NCI-H446 treated with DMSO at 0.1 percent for 48 hours (cell line): ENCODE measurements at regions not wholly inside any gene's neighbourhood (a gene's known extent, or its start where the extent isn't known, plus 50 kb on each side); places are given as distances from the start of the nearest gene placed in this dataset.
"Not testable (repeated sequence)": the region's sequence is repeated elsewhere in the genome, so short reads cannot be mapped to it uniquely, and the experiment has no call there.

ENCODE experiments used
- DNase-seq: peaks from one replicate; lab custom pipeline; 2025; lab: John Stamatoyannopoulos, UW

DNA sequence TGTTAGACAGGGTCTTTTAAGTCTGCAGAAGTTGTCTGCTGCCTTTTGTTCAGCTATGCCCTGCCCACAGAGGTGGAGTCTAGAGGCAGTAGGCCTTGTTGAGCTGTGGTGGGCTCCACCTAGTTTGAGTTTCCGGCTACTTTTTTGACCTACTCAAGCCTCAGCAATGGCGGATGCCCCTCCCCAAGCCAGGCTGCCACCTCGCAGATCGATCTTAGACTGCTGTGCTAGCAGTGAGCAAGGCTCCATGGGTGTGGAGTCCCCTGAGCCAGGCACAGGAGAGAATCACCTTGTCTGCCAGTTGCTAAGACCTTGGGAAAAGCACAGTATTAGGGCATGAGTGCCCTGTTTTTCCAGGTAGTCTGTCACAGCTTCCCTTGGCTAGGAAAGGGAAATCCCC lies 664.6 kb upstream of the DPPA4 start:
- not testable (repeated sequence) for DNase-seq

- DNase-seq, result no peak
Measured at GRCh38 chr3:110006913-110007312, 669.6 kb upstream of the DPPA4 start.

DNA sequence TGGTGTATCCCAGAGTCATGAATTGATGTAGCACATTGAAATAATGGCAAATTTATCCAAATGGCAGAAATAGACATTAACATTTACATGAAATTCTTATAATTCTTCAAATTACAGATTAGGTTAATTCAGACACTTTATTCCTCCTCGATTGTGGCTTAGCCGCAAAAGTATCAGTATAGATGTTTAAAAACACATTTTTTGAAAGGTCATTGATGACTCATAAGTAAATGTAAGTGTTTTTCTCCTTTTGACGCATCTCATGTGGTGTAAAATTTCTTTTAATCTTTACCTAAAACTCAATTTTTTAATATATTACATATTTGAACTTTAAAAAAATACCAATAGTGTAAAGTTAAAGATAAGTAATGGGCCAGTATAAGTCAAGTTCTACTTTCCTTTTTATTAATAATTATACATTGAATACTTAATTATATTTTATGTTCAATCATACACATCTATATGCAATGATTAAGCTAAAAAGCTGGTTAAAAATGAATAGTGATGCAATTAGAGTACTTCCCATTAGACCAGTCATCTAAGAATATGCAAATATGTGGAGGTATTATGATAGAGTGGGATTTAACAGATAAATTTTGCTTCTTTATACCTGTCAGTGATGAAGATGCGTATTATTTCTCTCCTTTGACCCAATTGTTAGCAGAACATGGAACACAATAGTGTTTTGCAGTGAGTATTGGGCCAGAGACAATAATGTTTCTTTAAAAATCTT lies 678.1 kb upstream of the DPPA4 start:
- DNase-seq, result no peak

DNA sequence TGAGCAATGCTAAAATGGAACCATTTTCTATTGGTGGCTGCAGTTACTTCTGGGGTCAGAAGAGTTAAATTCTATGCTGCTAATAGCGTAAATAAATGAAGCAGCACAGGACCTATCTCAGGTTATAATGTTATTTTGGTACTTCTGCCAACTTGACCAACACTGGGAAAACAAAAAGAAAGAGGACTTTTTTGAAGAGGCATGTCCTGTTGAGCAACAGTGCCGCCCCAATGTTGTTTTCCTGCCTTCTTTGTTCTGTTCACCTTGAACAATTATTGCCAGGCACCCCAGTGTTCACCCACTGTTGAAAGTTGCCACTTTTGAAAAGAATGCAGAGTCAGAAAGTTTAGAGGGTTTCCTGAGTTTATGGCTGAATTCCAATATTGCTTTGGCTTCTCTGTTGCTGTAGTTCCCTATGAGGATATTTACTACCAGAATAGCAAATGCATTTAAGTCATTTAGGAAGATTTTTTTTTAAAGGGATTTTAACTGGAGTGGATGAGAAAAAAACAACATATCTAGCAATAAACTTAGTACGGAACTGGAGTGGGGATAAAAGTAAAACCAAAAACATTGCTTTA lies 679.0 kb upstream of the DPPA4 start:
- DNase-seq, result no peak

- no peak for DNase-seq
Measured at GRCh38 chr3:110017304-110017703, 680.0 kb upstream of the DPPA4 start.

DNA sequence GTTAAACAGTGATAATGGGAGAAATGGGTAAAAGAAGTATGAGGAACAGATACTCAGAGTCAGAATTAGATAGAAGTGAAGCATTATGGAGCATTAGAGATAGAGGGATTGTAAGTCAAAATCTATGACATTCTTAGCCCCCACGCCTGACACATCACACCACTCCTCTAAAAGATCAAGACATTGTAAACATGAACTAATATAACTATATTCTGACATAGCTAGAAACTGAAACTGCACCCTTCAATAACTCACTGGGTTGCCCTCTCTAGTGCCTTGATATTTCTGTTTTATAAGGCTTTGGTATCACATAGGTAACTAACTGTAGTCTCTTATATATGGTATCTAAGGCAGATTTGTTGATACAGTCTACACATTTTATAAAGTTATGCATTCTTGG lies 684.3 kb upstream of the DPPA4 start:
- no peak for DNase-seq

GRCh38 chr3:110023022-110023421 lies 685.7 kb upstream of the DPPA4 start:
- not testable (repeated sequence) for DNase-seq

GRCh38 chr3:110026421-110026820 lies 689.1 kb upstream of the DPPA4 start:
- no peak for DNase-seq

GRCh38 chr3:110027446-110028080 lies 690.2 kb upstream of the DPPA4 start:
- DNase-seq, result no peak

GRCh38 chr3:110031975-110032374 lies 694.6 kb upstream of the DPPA4 start:
- no peak for DNase-seq

DNA sequence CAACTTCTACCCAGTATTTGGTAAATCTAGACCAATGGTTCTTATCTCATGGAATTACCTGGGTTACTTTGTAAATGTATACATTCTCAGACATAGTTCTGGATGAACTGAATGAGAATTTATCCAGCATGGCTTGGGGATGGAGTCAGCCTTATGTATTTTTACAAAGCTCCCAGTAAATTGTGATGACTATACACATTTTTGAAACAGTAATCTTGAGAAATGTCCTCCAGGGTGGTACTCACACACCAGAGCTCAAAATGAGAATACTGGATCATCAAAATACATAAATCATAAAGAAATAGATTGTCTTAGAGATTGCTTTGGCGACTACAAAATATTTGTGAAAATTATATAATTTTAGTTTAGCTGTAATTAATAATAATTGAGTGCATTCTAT lies 722.1 kb upstream of the DPPA4 start:
- DNase-seq, result no peak

- DNase-seq, result no peak
Measured at GRCh38 chr3:110062716-110063115, 725.4 kb upstream of the DPPA4 start.

DNA sequence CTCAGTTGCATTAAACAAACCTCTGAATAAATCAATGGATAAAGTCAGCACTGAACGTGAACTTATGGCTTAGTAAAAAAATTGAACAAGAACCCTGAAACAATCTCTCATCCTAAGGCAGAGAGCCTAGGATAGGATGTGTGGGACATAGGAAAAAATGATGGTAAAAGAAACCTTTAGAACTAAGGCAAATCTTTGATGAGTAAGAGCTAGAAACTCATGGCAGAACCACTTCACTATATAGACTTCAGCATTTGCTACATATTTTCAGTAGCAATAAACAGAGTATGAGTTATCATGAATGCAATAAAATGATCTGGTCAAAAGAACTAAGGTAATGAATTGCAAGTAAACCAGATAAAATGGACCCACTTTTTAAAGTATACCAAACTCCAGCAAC lies 725.8 kb upstream of the DPPA4 start:
- DNase-seq, result no peak

GRCh38 chr3:110066206-110066605 lies 728.9 kb upstream of the DPPA4 start:
- DNase-seq, result no peak

DNA sequence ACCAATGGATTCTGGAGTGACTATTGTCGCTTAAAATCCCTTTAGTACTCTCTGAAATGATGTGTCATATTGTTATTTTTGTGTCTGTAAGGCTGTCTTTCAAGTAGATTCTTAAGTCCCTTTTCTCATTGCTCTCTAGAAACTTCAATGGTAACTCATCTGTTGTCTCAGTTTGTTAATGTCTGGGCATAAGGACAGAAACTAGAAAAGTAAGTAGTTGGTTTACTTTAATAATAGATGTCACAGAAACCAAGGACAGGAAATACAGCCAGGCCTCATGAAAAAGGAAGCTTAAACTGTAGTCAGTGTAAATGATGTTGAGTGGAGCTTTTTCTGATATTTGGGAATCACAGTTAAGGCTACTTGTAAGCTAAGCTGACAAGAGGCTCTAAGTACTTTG lies 730.2 kb upstream of the DPPA4 start:
- DNase-seq, result no peak

GRCh38 chr3:110069761-110070160 lies 732.4 kb upstream of the DPPA4 start:
- no peak for DNase-seq

DNA sequence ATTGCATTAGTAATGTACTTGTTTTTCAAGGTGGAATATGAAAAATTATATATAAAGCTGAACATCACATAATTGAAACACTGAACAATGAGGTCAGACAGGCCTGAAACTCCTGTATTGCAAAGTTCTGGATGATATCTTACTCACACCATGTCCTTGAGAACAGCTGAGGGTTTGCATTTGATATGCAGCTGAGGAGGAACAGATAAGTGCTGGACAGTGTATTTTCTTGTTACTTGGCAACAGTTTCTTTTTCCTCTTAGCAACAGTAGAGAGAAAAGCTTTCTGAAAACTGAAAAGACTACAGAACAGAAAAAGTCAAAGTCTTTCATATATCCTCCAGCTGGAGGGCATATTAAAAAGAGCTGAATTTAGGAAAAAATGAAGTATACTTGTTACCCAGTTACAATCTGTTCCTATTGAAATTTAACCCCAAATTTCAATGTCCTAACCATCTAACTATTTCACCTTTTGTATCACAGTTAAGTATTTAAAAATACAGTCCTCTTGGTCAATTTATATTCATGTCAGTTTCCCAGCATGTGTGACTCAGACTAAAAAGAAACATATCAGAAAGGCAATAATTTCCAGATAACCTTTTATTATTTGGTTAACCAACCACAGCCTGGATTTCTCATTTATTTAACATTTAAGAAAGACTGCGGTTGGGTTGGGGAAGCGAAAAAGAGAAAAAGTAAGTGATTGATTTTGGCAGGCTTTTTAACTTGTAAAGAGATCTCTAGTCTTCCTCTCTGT lies 733.0 kb upstream of the DPPA4 start:
- no peak for DNase-seq

DNA sequence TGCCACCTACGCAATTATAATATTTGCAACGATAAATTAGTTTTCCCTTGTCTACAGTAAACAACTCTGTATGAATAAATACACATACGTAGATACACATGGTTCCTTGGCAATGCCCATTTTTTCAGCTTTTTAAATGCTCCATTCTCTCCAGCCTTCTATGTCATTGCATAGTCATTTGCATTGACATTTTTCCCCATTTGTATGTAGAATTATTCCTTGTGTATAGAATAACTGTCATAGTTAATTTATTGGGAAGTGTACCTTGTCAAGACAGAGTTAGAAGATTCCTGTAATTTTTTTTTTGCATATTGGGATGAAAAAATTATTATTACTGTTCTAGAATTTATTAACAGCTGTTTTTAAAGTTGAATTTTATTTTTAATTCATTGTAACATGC lies 736.7 kb upstream of the DPPA4 start:
- DNase-seq, result no peak

DNA sequence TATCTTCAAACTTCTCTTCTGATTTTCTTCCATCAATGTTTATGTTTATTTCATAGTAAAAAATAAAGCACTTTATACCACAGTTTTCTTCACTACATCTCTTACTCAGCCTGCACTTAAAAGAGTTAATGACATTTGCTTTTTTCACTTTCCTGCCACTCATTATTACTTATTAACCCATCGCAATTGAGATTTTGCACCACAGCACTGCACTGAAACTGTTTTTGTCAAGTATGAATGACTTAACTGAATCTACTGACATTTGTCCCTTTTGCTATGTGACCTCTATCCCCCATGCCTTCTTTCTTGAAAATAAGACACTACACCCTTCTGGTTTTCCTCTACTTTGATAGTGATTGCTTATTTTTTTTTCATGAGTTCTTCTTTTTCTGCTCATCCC lies 739.7 kb upstream of the DPPA4 start:
- no peak for DNase-seq

DNA sequence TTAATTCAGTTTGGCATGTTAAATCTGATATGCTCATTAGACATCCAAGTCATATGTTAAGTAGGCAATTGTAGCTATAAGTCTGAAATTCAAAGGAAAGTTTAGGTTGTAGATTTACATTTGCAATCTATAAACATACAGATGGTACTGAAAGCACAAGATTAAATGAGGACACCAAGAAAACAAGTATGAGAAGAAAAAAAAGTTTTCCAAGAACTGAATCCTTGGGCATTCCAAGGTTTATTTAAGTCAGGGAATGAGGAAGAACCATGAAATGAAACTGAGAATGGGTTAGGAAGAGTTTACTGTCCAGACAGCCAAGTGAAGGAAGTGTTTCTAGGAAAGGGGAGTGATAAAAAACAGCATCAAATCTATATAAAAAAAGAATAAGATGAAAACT lies 756.1 kb upstream of the DPPA4 start:
- no peak for DNase-seq

- no peak for DNase-seq
Measured at GRCh38 chr3:110093812-110094401, 756.6 kb upstream of the DPPA4 start.

DNA sequence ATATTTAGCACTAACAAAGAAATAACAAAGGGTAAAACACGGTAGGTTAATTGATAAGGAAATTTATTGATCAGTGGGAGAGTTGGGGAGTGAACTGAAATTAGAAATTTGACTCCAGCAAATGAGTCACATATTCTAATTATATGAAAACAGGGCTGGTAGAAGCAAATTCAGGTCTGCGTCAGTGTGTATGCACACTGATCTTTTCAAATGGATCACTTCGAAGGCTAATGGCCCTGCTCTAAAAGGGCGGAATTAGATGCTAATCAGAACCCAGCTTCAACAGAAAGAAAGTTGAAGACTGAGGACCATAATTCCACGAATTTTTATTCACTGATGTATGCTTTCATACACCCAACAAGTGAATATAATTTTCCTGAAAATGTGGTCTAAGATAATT lies 762.4 kb upstream of the DPPA4 start:
- DNase-seq, result no peak

DNA sequence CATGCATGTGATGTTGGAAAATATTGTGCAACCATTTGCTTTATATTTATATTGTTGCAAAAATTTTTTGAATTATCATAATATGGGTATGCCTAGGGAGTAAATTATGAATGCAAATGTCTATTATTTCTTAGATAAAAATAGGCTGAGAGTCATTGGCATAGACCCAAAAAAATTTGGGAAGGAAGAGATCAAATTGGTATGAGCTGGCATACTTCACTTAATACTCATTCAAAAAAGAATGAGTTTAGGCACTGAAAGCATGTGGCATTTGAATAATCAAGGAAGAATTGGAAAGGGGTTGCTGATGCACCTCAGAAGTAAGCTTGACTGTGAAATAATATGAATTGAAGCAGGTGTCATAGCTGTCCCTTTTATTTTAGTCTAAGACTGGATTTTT lies 764.0 kb upstream of the DPPA4 start:
- no peak for DNase-seq
